NCI-H146 treated with DMSO at 0.1 percent for 48 hours (cell line): ENCODE measurements at regions not wholly inside any gene's neighbourhood (a gene's known extent, or its start where the extent isn't known, plus 50 kb on each side); places are given as distances from the start of the nearest gene placed in this dataset.

Experiments
- DNase-seq: peaks from one replicate; lab custom pipeline; 2025; ENCODE audit not compliant: unreplicated experiment; lab: John Stamatoyannopoulos, UW

DNA sequence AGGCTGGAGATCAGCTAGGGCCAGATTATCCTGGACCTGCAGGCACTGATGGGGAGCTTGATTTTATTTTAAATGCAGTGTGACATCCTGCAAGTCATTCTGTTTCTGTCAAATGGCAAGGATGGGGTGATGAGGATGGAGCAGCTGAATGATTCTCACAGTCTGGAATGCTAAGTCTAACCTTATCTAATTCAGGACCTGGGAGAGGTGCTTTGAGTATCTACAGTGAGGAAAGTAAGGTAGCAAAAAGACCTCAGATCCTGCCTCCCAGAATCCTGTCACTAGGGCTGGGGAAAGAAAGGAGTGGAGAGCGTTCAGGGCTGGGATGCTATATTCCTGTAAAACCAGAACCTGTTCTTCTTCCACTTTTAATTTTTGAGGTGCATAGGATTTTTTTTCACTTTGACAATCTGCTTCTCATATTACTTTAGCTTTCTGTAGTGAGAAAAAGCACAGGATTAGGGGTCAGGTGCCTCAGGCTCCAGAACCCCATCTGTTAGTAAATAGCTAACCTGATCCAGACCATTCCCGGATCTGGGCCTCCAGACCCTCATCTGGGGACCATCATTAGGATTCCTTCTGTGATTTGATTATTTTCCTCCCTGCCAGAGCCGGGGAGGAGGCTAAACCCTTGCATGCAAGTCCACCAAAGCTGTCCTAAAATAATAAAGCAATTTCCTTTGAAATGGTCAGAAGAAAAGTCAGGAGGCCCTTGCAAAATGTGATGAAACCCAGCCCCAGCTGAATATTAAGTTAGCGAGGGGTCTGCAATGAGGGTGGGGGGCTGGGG, 54.7 kb downstream of the ASCL1 start:
- no peak for DNase-seq

DNA sequence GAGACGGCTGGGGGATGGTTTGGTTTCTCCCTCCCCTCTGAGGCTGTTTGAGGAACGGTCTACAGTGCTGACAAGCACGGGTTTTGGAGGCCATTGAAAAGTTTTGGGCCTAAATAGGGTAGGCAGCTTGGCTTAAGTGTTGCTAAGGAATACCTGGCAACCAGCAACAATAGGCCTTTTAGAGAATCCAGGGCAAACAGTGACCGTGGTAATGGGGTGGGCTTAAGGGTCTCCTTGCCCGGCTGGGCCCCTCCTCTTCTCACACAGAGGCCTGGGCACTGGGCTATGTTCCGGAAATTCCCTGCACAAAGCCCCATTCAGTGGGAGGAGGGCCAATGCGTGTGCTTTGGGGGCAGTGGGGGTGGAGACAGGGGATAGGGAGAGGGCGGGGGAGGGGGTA, 55.4 kb downstream of the ASCL1 start:
- DNase-seq: no peak

DNA sequence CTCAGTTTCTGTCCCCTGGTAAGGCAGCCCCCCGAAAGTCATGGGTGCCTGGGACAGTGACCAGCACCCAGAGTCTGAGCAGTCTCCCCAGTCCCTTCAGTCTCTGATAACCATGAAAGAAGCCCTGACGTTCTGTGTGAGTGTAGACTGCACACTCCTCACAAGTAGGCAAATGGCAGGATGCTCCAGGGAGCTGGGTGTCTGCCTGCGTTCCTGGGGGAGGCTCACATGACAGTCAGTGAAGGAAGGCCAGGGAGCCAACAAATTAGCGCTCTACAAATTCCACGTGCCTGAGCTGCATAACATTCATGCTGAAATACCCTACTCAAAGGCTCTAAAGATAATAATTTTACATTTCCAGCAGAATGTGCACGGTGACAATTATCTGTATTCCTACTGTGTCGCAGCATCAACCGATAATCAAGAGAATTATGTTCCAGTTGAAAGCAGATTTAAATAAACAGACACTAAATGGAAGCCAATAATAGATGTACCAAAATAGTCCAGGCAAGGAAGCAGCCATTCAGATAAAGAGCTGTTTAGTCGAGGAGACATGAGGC, 56.3 kb downstream of the ASCL1 start:
- peak; percentile 78 for DNase-seq

DNA sequence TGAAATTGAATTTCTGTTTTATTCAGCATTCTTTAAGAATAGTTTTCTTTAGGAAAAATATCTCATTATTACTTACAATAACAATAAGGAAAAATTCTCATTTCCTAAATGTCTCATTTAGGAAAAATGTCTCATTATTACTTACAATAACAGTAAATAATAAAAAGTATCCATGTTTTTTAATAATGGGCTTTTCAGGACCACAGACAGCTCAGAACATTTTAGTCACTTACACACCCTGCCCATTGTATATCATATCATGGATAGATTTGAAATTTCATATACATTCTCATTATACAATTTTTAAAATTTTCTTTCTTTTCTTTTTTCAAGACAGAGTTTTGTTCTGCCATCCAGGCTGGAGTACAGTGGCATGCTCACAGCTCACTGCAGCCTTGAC, 58.9 kb downstream of the ASCL1 start:
- DNase-seq: no peak

DNA sequence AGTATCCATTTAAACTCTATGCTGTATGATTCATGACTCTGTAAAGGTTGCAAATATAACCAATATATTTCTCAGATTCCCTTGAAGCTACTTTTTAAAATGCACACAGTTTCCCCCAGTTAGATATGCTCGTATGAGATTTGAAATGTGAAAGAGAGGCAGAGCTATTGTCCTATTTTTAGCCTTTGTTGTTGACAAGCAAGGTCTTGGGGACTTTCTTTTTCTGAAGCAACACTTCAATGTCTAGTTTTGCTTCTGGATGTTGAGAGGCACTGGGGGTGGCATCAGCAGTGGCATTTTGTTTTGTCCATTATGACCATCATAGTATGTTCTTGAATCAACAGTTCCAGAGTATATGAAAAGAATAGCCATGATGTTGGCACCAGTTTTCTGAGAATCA, 63.4 kb downstream of the ASCL1 start:
- no peak for DNase-seq

DNA sequence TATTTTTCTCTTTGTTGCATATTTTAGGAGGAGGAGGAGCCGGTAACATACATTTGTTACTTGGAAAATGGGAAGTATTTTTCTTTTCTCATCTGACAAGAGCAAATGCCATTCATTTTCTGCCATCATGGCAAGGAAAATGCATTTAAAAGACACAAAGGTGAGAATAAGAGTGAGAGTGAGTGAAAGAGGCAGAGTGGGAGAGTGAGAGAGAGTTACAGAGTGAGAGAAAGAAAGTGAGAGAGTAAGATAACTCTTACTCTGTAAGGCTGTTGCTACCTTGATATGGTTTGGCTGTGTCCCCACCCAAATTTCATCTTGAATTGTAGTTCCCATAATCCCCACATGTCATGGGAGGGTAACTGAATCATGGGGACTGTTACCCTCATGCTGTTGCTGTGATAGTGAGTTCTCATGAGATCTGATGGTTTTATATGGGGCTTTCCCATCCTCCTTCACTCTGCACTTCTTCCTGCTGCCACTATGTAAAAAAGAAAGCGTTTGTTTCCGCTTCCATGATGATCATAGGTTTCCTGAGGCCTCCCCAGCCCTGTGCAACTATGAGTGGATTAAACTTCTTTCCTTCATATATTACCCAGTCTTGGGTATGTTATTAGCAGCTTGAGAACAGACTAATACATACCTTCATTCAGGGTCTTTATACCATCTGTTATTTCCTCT, 64.2 kb downstream of the ASCL1 start:
- DNase-seq: no peak

DNA sequence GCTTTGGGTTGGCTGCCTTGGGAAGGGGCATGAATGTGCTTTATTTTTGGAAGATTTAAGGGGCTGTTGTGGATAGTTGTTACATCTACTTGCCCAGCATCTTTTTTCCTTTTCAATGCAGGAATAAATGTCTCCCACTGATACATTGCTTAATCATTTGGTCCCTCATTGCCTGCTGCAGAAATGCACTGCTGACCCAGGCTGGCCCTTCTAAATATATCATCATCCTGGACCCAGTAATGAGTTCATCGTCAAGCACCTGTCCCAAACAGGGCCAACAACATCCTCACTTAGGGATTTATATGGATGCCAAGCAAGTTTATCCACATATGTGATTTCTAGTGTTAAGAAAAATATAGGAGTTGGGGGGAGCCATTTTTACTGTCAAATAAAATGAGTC, 67.2 kb downstream of the ASCL1 start:
- no peak for DNase-seq

DNA sequence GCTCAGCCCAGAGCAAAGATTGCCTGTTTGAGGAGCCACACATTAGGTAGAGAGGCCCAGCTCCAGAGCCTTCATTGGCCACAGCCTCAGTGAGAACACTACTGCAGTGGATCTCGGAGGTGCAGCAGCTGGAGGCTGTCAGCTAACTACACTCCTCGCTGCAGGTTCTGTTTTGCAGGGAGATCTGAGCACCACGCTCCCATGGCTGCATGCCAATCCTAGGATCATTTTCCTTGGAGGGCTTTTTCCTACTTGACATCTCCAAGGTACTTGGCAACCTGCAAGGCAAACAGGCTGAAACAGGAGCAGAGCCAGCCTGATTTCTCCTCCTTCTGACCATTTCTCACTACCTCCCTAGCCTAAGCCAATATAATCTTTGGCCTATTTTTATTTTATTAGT, 69.2 kb downstream of the ASCL1 start:
- DNase-seq: peak; percentile 9

DNA sequence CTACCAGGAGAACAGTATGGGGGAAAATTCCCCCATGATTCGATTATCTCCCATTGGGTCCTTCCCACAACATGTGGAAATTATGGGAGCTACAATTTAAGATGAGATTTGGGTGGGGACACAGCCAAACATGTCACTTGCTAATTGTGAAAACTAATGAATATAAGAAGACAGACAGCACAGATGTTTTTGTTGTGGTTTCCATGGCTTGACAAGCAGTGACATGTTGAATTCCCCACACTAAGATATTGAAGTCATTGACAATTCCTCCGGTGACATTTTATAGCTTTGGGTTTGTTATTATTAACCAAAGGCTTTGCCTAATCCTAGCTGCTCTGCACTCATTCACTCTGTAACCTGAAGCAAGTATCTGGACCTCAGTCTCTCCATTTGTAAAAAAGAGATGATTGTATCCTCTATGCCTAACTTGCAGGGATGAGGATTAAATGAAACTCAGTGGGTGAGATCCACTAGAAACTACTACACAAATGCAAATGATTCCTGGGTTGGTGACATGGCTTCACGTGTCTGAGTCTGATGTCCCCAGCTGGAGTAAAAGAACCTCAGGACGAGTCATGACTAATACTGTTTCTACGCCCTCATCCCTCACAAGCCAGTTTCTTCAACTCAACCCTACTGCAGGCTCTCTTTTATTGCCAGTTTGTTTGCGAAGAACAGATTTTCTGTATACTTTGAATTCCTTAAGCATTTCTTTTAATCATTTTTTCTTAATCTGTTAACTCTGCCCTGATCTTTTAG, 71.6 kb downstream of the ASCL1 start:
- DNase-seq: no peak

DNA sequence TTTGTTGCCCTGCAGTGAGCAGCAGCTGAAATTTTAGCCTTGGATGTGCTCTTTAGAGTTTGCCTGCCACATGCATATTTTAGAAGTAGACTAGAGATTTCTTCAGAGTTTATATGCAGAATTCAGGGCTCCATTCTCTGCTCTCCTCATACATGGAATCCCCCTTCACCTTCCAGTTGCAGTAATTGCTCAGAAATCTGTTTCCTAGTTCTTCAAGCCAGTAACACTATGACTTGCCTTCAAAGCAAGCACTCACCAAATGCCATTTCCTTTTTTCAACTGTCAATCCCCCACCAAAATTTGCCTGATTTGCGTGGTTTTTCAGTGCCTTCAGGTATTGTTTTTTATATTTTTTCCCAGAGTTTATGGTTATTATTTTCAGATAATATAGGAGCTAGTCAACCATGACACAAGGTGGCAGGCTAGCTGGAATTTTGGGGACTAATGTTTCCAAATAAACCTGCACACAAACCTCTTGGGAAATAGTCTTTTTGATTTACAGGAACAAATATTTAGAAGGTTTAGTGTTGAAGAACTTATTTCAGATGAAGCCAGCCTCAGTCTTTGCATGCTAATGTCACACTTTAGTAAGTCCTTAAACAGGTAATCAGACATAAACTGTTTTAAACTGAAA, 79.2 kb downstream of the ASCL1 start:
- no peak for DNase-seq

DNA sequence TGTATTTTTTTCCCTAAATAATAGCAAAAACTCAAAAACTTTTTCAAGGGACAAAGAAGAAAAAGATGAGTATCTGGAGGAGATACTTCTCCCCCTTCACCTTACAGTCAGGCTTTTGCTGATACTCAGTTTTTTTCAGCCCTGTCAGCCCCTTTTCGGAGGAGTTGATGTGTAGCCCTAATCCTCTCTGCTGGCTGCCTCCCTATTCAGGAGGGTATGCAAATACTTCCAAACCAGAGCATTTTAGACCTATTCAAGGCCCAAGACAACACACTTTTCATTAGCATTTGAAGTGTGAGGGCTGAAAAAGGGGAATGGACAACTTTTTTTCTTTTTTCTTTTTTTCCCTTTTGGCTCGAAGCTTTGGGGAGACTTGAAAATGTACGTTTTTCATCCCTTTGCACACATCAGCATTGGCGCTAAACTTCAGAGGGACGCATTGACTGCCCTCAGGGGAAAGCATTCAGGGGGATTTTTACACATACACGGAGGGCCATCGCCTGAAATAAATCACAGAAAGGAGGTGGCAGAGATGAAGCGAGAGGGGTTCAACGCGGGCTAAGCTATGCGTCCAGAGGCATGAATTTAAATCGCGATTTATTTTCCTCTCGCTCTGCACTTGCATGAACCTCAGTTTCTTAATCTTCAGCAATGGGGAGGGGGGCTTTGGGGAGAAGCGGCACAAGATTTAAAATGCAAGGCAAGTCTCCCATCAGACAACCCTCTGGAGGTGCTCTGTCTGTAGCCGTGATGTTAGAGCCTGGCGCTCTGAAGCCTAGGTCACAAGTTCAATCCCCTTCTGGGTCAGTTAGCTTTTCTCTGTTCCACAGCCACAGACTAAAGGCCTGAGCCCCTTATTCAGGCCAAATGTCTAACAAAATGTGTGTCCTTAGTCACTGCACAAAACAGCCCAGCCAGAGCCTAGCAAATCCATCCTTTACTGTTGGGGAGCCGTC, 86.3 kb downstream of the ASCL1 start:
- no peak for DNase-seq

DNA sequence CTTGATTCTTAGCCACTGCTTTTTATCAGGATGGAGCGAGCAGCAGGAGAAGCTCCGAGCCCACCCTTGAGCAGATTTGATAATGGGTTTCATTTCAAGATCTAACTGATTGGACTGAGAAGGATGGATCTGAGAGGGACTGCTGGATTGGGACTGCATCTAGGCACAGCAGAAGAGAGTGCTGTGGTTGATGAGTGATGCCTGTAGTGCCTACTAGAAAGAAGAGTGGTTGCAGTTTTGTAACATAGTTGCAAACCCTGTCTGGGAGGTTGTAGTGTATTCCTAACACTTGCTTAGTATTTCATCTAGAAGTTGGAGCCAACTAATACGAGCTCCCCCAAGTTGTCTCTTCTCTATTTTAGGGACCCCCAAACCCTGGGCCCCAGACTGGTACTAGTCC, 88.7 kb downstream of the ASCL1 start:
- DNase-seq: no peak

DNA sequence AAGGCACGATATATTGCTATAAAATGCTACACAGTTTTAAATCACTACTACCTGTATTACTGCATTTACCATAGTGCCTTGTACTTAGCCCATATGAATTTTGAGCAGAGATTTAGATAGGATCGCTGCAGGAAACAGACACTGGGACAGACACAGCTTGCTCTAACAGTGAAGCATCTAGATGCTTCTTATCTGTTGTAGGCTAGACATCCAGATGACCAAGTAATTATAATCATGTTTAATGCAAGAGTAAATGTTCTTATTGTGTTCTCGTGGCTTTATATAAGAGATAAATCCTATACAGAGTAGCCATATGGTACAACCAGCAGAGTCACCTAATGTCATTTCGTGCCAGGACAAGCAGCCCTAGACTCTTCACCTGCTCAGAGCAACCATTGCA, 92.8 kb downstream of the ASCL1 start:
- no peak for DNase-seq

DNA sequence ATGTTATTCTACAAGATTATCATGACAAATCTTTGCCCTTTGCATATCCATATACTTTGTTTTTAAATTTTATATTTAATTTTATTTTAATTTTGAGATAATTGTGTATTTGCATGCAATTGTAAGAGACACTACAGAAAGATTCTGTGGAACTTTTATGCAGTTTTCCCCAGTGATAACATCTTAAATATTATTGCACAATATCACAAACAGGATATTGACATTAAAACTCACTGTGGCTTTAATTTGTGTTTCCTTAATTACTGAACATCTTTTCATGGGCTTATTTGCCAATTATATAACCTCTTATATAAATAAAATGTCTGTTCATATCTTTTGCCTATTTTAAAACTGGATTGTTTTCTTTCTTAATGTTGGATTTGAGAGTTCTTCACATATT, 95.6 kb downstream of the ASCL1 start:
- DNase-seq: no peak

DNA sequence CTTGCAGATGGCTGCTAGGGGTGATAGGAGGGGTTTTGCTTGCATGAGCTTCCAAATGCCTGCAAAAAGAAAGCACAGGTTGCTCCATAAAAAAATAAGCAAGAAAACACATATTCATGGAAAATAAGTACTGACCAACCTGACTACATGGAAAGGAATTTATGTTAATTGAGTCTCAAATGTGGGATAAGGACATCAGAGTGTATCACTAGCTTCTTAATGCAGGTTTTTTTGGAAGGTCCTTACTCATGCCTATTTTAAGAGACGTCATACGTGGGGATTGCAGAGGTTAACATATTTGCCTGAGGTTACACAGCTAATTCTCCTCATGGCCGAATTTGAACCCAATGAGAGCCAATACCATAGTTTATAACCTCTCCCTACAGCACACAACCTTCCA, 116.2 kb downstream of the ASCL1 start:
- no peak for DNase-seq

DNA sequence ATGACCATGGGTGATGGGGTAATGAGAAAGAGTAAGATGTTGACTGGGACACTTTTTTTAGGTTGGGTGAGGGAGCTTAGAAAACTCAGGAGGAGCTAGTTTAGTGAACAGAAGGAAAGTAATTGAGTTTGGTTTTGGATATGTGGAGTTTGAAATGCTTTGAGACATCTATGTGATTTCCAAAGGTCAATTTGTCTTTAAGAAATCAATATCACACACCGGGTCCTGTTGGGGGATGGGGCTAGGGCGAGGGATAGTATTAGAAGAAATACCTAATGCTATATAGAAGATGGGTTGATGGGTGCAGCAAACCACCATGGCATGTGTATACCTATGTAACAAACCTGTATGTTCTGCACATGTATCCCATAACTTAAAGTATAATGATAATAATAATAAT, 118.4 kb downstream of the ASCL1 start:
- DNase-seq: no peak

DNA sequence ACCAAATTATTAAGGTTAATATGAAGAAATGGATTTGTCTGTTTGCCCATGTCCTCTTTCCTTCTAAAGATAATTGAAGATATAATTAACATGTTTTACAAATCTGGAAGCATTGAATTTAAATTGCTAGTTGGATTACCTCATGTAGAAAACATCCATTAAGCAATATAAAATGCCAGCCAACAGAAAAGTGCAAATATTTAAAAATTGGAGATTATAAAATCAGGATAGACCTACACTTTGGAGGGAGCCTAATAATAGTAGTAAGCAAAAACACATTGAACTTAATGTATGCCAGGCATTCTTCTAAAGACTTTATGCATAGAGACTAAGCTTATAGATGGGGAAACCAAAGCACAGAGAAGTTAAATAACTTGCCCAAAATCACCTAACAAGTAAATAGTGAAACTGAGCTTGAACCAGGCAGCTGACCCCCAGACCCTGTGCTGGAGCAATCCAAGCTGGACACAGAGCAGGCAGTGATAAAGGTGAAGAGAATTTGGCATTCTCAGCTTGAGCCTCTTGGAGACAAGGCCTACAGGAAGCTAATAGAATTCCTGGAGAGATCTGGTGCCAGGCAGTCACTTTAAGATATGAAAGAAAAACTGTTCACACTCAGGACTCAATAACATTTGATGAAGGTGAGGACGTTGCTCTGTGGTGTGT, 119.8 kb downstream of the ASCL1 start:
- no peak for DNase-seq

DNA sequence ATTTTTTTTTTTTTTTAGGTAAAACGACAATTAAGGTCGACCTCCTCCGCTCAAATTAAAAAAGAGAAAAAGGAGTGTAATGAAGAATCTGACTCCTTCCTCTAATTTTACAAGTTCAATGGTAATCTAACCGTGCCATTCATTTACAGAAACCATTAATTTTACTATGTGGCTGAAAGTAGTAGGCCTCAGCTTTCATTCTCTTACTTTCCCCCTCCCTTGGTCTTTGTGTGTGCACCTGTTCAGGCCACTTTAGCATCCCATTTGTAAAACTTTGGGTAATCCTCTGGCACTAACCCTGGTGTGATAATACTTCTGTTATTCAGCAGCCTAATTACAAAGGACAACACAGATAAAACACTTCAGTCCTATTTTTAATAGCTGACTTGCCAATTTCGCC, 128.1 kb downstream of the ASCL1 start:
- peak; percentile 91 for DNase-seq

DNA sequence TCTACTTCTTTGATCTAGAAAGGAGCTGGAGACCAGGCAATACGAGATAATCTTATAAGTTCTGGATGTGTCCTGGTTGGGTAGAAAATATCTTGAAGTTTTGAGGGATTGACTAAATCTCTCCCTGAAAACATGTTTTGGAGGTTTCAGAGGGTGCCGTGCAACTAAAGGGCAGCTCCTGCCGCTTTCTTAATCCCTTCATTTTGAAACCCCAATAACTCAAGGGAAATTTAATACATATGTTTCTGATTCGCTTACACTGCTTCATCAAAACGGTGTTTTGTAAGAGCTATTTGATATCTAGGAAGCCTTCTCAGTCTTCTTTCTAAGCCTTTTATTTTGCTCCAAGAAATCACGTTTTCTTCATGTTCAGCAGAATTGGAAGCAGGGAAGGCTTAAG, 129.0 kb downstream of the ASCL1 start:
- DNase-seq: no peak
